ENCODE measurements at regions not wholly inside any gene's neighbourhood (a gene's known extent, or its start where the extent isn't known, plus 50 kb on each side); places are given as distances from the start of the nearest gene placed in this dataset.
"Not testable (repeated sequence)": the region's sequence is repeated elsewhere in the genome, so short reads cannot be mapped to it uniquely, and the experiment has no call there.

- peak; percentile 21 for DNase-seq
These were observed 107.7 kb upstream of the TSC22D2 start for GRCh38 chr3:150300388-150300787.

- peak; percentile 61 for DNase-seq
These were observed 108.9 kb upstream of the TSC22D2 start for GRCh38 chr3:150299201-150299600.

GRCh38 chr3:150296966-150297365 lies 111.1 kb upstream of the TSC22D2 start:
- no peak for DNase-seq

- DNase-seq = peak; percentile 69
These were observed 111.9 kb upstream of the TSC22D2 start for GRCh38 chr3:150296123-150296735.

GRCh38 chr3:150293401-150294001 lies 114.6 kb upstream of the TSC22D2 start:
- DNase-seq = peak; percentile 95

- peak; percentile 96 for DNase-seq
These were observed 115.2 kb upstream of the TSC22D2 start for GRCh38 chr3:150292891-150293290.

GRCh38 chr3:150291515-150291914 lies 116.6 kb upstream of the TSC22D2 start:
- DNase-seq = peak; percentile 18

- peak; percentile 55 for DNase-seq
These were observed 121.5 kb upstream of the TSC22D2 start for GRCh38 chr3:150286390-150287147.

GRCh38 chr3:150285601-150286000 lies 122.5 kb upstream of the TSC22D2 start:
- DNase-seq = peak; percentile 49

- DNase-seq = no peak
These were observed 129.2 kb upstream of the TSC22D2 start for GRCh38 chr3:150278843-150279381.

GRCh38 chr3:150278195-150278594 lies 129.9 kb upstream of the TSC22D2 start:
- no peak for DNase-seq

GRCh38 chr3:150277444-150277843 lies 130.7 kb upstream of the TSC22D2 start:
- DNase-seq = no peak

GRCh38 chr3:150275941-150276340 lies 132.2 kb upstream of the TSC22D2 start:
- peak; percentile 70 for DNase-seq

GRCh38 chr3:150274372-150274771 lies 133.7 kb upstream of the TSC22D2 start:
- DNase-seq = no peak

- no peak for DNase-seq
These were observed 134.7 kb upstream of the TSC22D2 start for GRCh38 chr3:150273396-150273795.

GRCh38 chr3:150271591-150271960 lies 136.5 kb upstream of the TSC22D2 start:
- DNase-seq = no peak

GRCh38 chr3:150270883-150271590 lies 137.1 kb upstream of the TSC22D2 start:
- DNase-seq = no peak

GRCh38 chr3:150270444-150270843 lies 137.7 kb upstream of the TSC22D2 start:
- not testable (repeated sequence) for DNase-seq

- DNase-seq = no peak
These were observed 138.6 kb upstream of the TSC22D2 start for GRCh38 chr3:150269526-150269925.

- DNase-seq = peak; percentile 36
These were observed 139.4 kb upstream of the TSC22D2 start for GRCh38 chr3:150268426-150269391.

- DNase-seq = no peak
These were observed 140.8 kb upstream of the TSC22D2 start for GRCh38 chr3:150267288-150267687.

- no peak for DNase-seq
These were observed 142.8 kb upstream of the TSC22D2 start for GRCh38 chr3:150265305-150265704.

Measured in fibroblast of skin of right biceps (primary cell).